Sigmoid colon (tissue), 4 donors: ENCODE measurements at regions not wholly inside any gene's neighbourhood (a gene's known extent, or its start where the extent isn't known, plus 50 kb on each side); places are given as distances from the start of the nearest gene placed in this dataset.

Source experiments
- CTCF ChIP-seq, 4 experiments: fragments of 450-650 bp in 3 of 4; fragments of 200-600 bp in 1 of 4; IDR thresholded peaks; one replicate each; pipeline ENCODE4 v1.5.1; 2016 to 2019; ENCODE audit warnings: antibody characterized with exemption in 4 of 4, mild to moderate bottlenecking in 3 of 4, moderate library complexity in 2 of 4
- POLR2AphosphoS5 ChIP-seq, 4 donors: sonication (generic); formaldehyde crosslinking; IDR thresholded peaks; one replicate each; pipeline ENCODE4 v1.6.1; 2017; ENCODE audit warnings: antibody characterized with exemption in 4 of 4

DNA sequence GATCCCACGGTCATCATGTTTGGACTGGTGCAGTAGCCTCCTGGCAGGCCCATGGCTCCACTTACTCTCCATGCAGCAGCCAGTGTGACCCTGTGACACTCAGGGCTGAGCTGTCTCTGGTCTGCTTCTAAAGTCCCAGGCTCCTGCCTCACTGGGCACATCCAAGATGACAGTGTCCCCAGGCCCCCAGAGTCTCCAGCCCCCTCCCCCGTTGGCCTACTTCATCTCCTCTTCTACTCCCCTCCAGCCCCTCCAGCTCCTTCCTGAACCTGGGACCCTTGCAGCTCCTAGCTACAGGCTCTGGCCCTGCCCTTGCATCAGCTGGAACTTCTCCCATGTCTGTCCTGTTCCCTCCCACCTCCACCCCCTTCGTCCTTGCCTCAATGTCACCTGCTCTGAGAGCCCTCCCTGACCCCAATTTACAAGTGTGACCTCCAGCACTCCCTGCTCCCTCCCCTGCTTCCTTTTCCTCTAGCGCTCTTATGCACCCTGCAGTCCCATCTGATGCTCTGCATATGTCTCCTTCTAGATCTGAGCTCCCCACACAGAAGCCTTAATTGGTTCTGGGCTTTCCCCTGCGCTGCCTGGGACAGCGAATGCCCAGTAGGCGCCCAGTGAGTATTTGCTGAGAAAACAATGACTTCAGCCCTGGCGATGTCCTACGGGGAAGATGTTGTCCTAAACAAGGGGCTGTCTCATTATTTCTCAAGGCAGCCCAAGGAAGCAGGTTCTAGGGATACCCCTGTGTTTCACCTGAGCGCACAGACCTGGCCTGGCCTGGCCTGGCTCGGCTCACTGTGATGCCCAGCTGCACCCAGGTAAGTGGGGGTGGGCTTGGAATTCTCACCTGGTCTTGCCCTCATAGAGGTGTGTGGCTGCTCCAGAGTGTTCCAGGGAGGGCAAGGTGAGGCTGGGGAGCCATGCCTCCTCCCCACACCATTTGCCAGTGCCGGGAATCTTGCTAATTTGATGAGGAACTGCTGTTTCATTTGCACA is 600.6 kb downstream of the PTPRU start:
- no peak for TF ChIP-seq CTCF (IDR thresholded peaks at IDR 0.05)
- no peak for TF ChIP-seq POLR2AphosphoS5 (IDR thresholded peaks at IDR 0.05)
